Trophoblast cell (in vitro differentiated cells and primary cell): ENCODE measurements at regions not wholly inside any gene's neighbourhood (a gene's known extent, or its start where the extent isn't known, plus 50 kb on each side); places are given as distances from the start of the nearest gene placed in this dataset.

ENCODE experiments used
- DNase-seq, 2 donors: peaks; one replicate each; pipeline ENCODE4 v3.0.0-alpha.2; 2016
- H2AFZ ChIP-seq: 2 replicates; pipeline ENCODE4 v1.6.1; 2013; ENCODE audit warnings: low read length, moderate library complexity, mild to moderate bottlenecking; ENCODE audit not compliant: insufficient read depth, poor library complexity
- H2AK5ac ChIP-seq: 2 replicates; pipeline ENCODE4 v1.6.1; 2013; ENCODE audit warnings: mild to moderate bottlenecking, low read length
- H2BK120ac ChIP-seq: 2 replicates; pipeline ENCODE4 v1.6.1; 2013; ENCODE audit warnings: low read length, mild to moderate bottlenecking, moderate library complexity; ENCODE audit not compliant: insufficient read depth, poor library complexity
- H2BK12ac ChIP-seq: 2 replicates; pipeline ENCODE4 v1.6.1; 2013; ENCODE audit warnings: mild to moderate bottlenecking, low read length, moderate library complexity
- H2BK5ac ChIP-seq: 2 replicates; pipeline ENCODE4 v1.6.1; 2013; ENCODE audit warnings: low read length, low read depth, moderate library complexity, mild to moderate bottlenecking; ENCODE audit not compliant: poor library complexity
- H3K14ac ChIP-seq: 2 replicates; pipeline ENCODE4 v1.6.1; 2013; ENCODE audit warnings: mild to moderate bottlenecking, low read length
- H3K18ac ChIP-seq: 2 replicates; pipeline ENCODE4 v1.6.1; 2013; ENCODE audit warnings: mild to moderate bottlenecking, low read length
- H3K23ac ChIP-seq: 2 replicates; pipeline ENCODE4 v1.6.1; 2013; ENCODE audit warnings: low read length
- H3K27ac ChIP-seq: 2 replicates; pipeline ENCODE4 v1.5.1; 2013; ENCODE audit warnings: low read depth, mild to moderate bottlenecking, inconsistent platforms, low read length, moderate library complexity
- H3K27me3 ChIP-seq: 2 replicates; pipeline ENCODE4 v1.6.1; 2013; ENCODE audit warnings: inconsistent platforms, mild to moderate bottlenecking, low read length, moderate library complexity; ENCODE audit not compliant: insufficient read depth
- H3K36me3 ChIP-seq, 2 experiments: 1 replicate in 1 of 2; 2 replicates in 1 of 2; pipeline ENCODE4 v1.6.1; 2013; ENCODE audit warnings: low read length in 2 of 2, mild to moderate bottlenecking in 2 of 2, moderate library complexity in 1 of 2; ENCODE audit not compliant: insufficient read depth in 2 of 2, control insufficient read depth in 1 of 2
- H3K4ac ChIP-seq: 2 replicates; pipeline ENCODE4 v1.6.1; 2013; ENCODE audit warnings: low read depth, mild to moderate bottlenecking, low read length, moderate library complexity
- H3K4me1 ChIP-seq, 2 experiments: 1 replicate in 1 of 2; 2 replicates in 1 of 2; pipeline ENCODE4 v1.6.1; 2013; ENCODE audit warnings: low read length in 2 of 2, mild to moderate bottlenecking in 2 of 2, moderate library complexity in 1 of 2; ENCODE audit not compliant: insufficient read depth in 2 of 2, control insufficient read depth in 1 of 2
- H3K4me2 ChIP-seq: 2 replicates; pipeline ENCODE4 v1.6.1; 2013; ENCODE audit warnings: inconsistent platforms, mild to moderate bottlenecking, low read length, moderate library complexity
- H3K4me3 ChIP-seq: 2 replicates; pipeline ENCODE4 v1.5.1; 2013; ENCODE audit warnings: mild to moderate bottlenecking, low read depth, low read length, inconsistent platforms
- H3K79me1 ChIP-seq: one replicate; pipeline ENCODE4 v1.6.1; 2013; ENCODE audit warnings: low read length
- H3K79me2 ChIP-seq: 2 replicates; pipeline ENCODE4 v1.6.1; 2013; ENCODE audit warnings: low read length, mild to moderate bottlenecking; ENCODE audit not compliant: control insufficient read depth, insufficient read depth, poor library complexity
- H3K9ac ChIP-seq: 2 replicates; pipeline ENCODE4 v1.6.1; 2013; ENCODE audit warnings: mild to moderate bottlenecking, low read length
- H3K9me3 ChIP-seq: 2 replicates; pipeline ENCODE4 v1.6.1; 2013; ENCODE audit warnings: low read depth, mild to moderate bottlenecking, control low read depth, inconsistent platforms, low read length; ENCODE audit not compliant: insufficient read depth
- H4K12ac ChIP-seq: 2 replicates; pipeline ENCODE4 v1.6.1; 2013; ENCODE audit warnings: low read depth, mild to moderate bottlenecking, low read length, moderate library complexity
- H4K8ac ChIP-seq: 2 replicates; pipeline ENCODE4 v1.6.1; 2013; ENCODE audit warnings: low read depth, mild to moderate bottlenecking, low read length, moderate library complexity
- H4K91ac ChIP-seq: one replicate; pipeline ENCODE4 v1.6.1; 2013; ENCODE audit warnings: low read depth, mild to moderate bottlenecking, low read length, moderate library complexity
- WGBS: extraction: QIAGEN DNeasy Blood & Tissue Kit; methylation state at CpG from one replicate; pipeline ENCODE4 v1.1.7; 2013; ENCODE audit warnings: missing lambda C conversion rate; ENCODE audit not compliant: insufficient read length, insufficient coverage; ENCODE audit errors: extremely low coverage; 5-methylcytosine and 5-hydroxymethylcytosine counted together

- H3K4me2 ChIP-seq: no peak overlapping the region
- H3K4me3 ChIP-seq: no peak overlapping the region
- H4K8ac ChIP-seq: no peak overlapping the region
- no peak overlapping the region for H3K4ac ChIP-seq
- no peaks in the 10 kb centered on the region for H3K79me2 ChIP-seq
- no peak for DNase-seq
- no peaks in the 10 kb centered on the region for H3K9me3 ChIP-seq
- no peak overlapping the region for H2AK5ac ChIP-seq
- H3K4me1 ChIP-seq: peaks cover 3 to 6% of the 10 kb centered on the region in 2 experiments
- no peaks in the 10 kb centered on the region for H3K27me3 ChIP-seq
- no peak overlapping the region for H3K9ac ChIP-seq
- peak overlapping the region; percentile 71 for H4K91ac ChIP-seq
- peak overlapping the region; percentile 75 for H2BK5ac ChIP-seq
- no CpG with 5 or more reads among the region's 2 CpGs for WGBS
- peak overlapping the region; percentile 54 for H2BK12ac ChIP-seq
- H4K12ac ChIP-seq: no peak overlapping the region
- no peak overlapping the region for H3K18ac ChIP-seq
- H3K27ac ChIP-seq: peak overlapping the region; percentile 78
- H2BK120ac ChIP-seq: peak overlapping the region; percentile 83
- no peak overlapping the region for H3K14ac ChIP-seq
- H3K23ac ChIP-seq: no peak overlapping the region
- peak overlapping the region; percentile 61 for H2AFZ ChIP-seq
- no peaks in the 10 kb centered on the region for H3K36me3 ChIP-seq
- H3K79me1 ChIP-seq: peaks cover 4% of the 10 kb centered on the region
These were observed 139.0 kb upstream of the RBMS3 start for GRCh38 chr3:29141918-29142275.

DNA sequence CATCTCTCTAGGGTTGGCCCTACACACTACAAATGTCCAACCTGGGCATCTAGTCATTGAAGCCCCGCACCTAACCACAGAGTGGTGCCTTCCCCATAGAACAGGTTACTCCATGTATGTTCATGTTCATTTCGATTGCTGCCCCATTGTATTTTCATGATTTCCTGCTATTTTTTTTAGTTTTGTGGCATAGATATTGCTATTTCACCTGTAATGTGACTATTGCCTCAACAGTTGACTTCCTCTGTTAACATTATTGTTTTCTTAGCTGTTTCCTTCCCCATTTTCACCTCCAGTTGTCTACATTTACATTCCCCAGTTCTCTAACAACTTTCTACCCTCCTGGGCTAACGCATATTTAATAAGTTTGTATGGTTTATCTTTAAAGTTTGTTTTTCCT, 137.7 kb upstream of the RBMS3 start:
- WGBS: no CpG with 5 or more reads among the region's 3 CpGs

GRCh38 chr3:29144361-29144760, 136.5 kb upstream of the RBMS3 start:
- Histone ChIP-seq H3K9me3 (no peaks in the 10 kb centered on the region), H2AFZ (no peak overlapping the region), H3K4me1 (peaks cover 3 to 6% of the 10 kb centered on the region in 2 experiments), H3K4me3 (no peak overlapping the region), H3K27ac (no peak overlapping the region), H4K8ac (no peak overlapping the region), H4K12ac (no peak overlapping the region), H2BK12ac (peak overlapping the region; percentile 90), H3K4me2 (no peak overlapping the region), H3K23ac (no peak overlapping the region), H3K79me2 (no peaks in the 10 kb centered on the region), H2BK5ac (no peak overlapping the region), H2AK5ac (no peak overlapping the region), H2BK120ac (no peak overlapping the region), H3K18ac (no peak overlapping the region), H3K79me1 (peaks cover 4% of the 10 kb centered on the region), H3K4ac (no peak overlapping the region), H3K14ac (no peak overlapping the region), H3K9ac (no peak overlapping the region), H3K27me3 (no peaks in the 10 kb centered on the region), H4K91ac (peak overlapping the region; percentile 59), H3K36me3 (no peaks in the 10 kb centered on the region)
- no CpG with 5 or more reads among the region's 3 CpGs for WGBS
- no peak for DNase-seq

More for the DNA sequence above, 137.7 kb upstream of the RBMS3 start:
- Histone ChIP-seq H3K23ac (no peak overlapping the region), H3K4me1 (peaks cover 3 to 6% of the 10 kb centered on the region in 2 experiments), H2BK12ac (no peak overlapping the region), H3K27me3 (no peaks in the 10 kb centered on the region), H3K36me3 (no peaks in the 10 kb centered on the region), H3K4me3 (no peak overlapping the region), H3K9ac (no peak overlapping the region), H3K79me1 (peaks cover 4% of the 10 kb centered on the region), H3K27ac (no peak overlapping the region), H3K18ac (no peak overlapping the region), H4K12ac (no peak overlapping the region), H3K79me2 (no peaks in the 10 kb centered on the region), H4K91ac (no peak overlapping the region), H3K4ac (no peak overlapping the region), H3K9me3 (no peaks in the 10 kb centered on the region), H2BK5ac (no peak overlapping the region), H3K14ac (no peak overlapping the region), H2AK5ac (no peak overlapping the region), H2AFZ (no peak overlapping the region), H2BK120ac (no peak overlapping the region), H4K8ac (no peak overlapping the region), H3K4me2 (no peak overlapping the region)
- DNase-seq: no peak

GRCh38 chr3:29144807-29145206, 136.1 kb upstream of the RBMS3 start:
- H2AFZ ChIP-seq: no peak overlapping the region
- no peaks in the 10 kb centered on the region for H3K9me3 ChIP-seq
- no peak overlapping the region for H4K91ac ChIP-seq
- H2BK5ac ChIP-seq: no peak overlapping the region
- H3K4me3 ChIP-seq: no peak overlapping the region
- no peak overlapping the region for H3K23ac ChIP-seq
- no peak overlapping the region for H2BK12ac ChIP-seq
- H3K14ac ChIP-seq: no peak overlapping the region
- H2BK120ac ChIP-seq: no peak overlapping the region
- no peak overlapping the region for H4K12ac ChIP-seq
- no peak overlapping the region for H3K4me2 ChIP-seq
- no peak overlapping the region for H4K8ac ChIP-seq
- no peaks in the 10 kb centered on the region for H3K36me3 ChIP-seq
- no peak for DNase-seq
- no CpG with 5 or more reads among the region's 4 CpGs for WGBS
- H3K18ac ChIP-seq: no peak overlapping the region
- H3K4me1 ChIP-seq: peaks cover 3 to 6% of the 10 kb centered on the region in 2 experiments
- H2AK5ac ChIP-seq: no peak overlapping the region
- H3K79me2 ChIP-seq: no peaks in the 10 kb centered on the region
- no peak overlapping the region for H3K9ac ChIP-seq
- H3K27ac ChIP-seq: no peak overlapping the region
- H3K27me3 ChIP-seq: no peaks in the 10 kb centered on the region
- H3K4ac ChIP-seq: no peak overlapping the region
- H3K79me1 ChIP-seq: peaks cover 4% of the 10 kb centered on the region
